SK-N-SH treated with all-trans-retinoic acid at 6 μM for 48 hours (cell line): ENCODE measurements at regions not wholly inside any gene's neighbourhood (a gene's known extent, or its start where the extent isn't known, plus 50 kb on each side); places are given as distances from the start of the nearest gene placed in this dataset.

Source experiments
- ATAC-seq: fragments of 200-7000 bp; cut with Tn5 transposase; 3 replicates; pipeline ENCODE4 v1.9.1; 2020; ENCODE audit warnings: mild to moderate bottlenecking, moderate library complexity
- ARNTL ChIP-seq: fragments of 450-650 bp; formaldehyde crosslinking; IDR thresholded peaks from 2 replicates; pipeline ENCODE4 v1.5.0; 2020; ENCODE audit warnings: low read depth, mild to moderate bottlenecking, moderate library complexity, borderline replicate concordance
- CREB5 ChIP-seq: fragments of 250-450 bp; sonication (Bioruptor Pico); IDR thresholded peaks from 2 replicates; pipeline ENCODE4 v1.5.1; 2020; ENCODE audit warnings: low read depth, mild to moderate bottlenecking, moderate library complexity
- CSDC2 ChIP-seq: fragments of 250-450 bp; sonication (Bioruptor Pico); IDR thresholded peaks from 2 replicates; pipeline ENCODE4 v1.5.0; 2020; ENCODE audit warnings: mild to moderate bottlenecking, moderate library complexity
- CSRNP3 ChIP-seq: fragments of 250-450 bp; sonication (Bioruptor Pico); IDR thresholded peaks from 2 replicates; pipeline ENCODE4 v1.5.1; 2021; ENCODE audit warnings: mild to moderate bottlenecking, moderate library complexity
- ESRRG ChIP-seq: fragments of 250-450 bp; sonication (Bioruptor Pico); IDR thresholded peaks from 2 replicates; pipeline ENCODE4 v1.6.1; 2021; ENCODE audit warnings: mild to moderate bottlenecking
- GLIS3 ChIP-seq: fragments of 250-450 bp; sonication (Bioruptor Pico); IDR thresholded peaks from 2 replicates; pipeline ENCODE4 v1.5.0; 2020; ENCODE audit warnings: mild to moderate bottlenecking, moderate library complexity
- ISL1 ChIP-seq: fragments of 250-450 bp; sonication (Bioruptor Pico); IDR thresholded peaks from 2 replicates; pipeline ENCODE4 v2.1.2; 2022; ENCODE audit warnings: mild to moderate bottlenecking, moderate library complexity
- OSR1 ChIP-seq: fragments of 250-450 bp; sonication (Bioruptor Pico); IDR thresholded peaks from 2 replicates; pipeline ENCODE4 v1.8.0; 2022; ENCODE audit warnings: moderate library complexity, mild to moderate bottlenecking, inconsistent platforms
- PATZ1 ChIP-seq: fragments of 250-450 bp; sonication (Bioruptor Pico); IDR thresholded peaks from 2 replicates; pipeline ENCODE4 v1.8.0; 2020; ENCODE audit warnings: mild to moderate bottlenecking, moderate library complexity, borderline replicate concordance
- POU6F1 ChIP-seq: fragments of 250-450 bp; sonication (Bioruptor Pico); IDR thresholded peaks from 2 replicates; pipeline ENCODE4 v1.8.0; 2021; ENCODE audit warnings: low read depth, mild to moderate bottlenecking, moderate library complexity, borderline replicate concordance
- PPARA ChIP-seq: fragments of 250-450 bp; sonication (Bioruptor Pico); IDR thresholded peaks from 2 replicates; pipeline ENCODE4 v1.5.0; 2020; ENCODE audit warnings: mild to moderate bottlenecking, borderline replicate concordance
- RARB ChIP-seq: fragments of 250-450 bp; sonication (Bioruptor Pico); IDR thresholded peaks from 2 replicates; pipeline ENCODE4 v1.8.0; 2021; ENCODE audit warnings: mild to moderate bottlenecking, moderate library complexity
- SNAI2 ChIP-seq: fragments of 250-450 bp; sonication (Bioruptor Pico); IDR thresholded peaks from 2 replicates; pipeline ENCODE4 v1.5.0; 2020; ENCODE audit warnings: mild to moderate bottlenecking, moderate library complexity
- TCF4 ChIP-seq: fragments of 250-450 bp; sonication (Bioruptor Pico); IDR thresholded peaks from 2 replicates; pipeline ENCODE4 v1.8.0; 2021; ENCODE audit warnings: mild to moderate bottlenecking, moderate library complexity, borderline replicate concordance
- TOX ChIP-seq: fragments of 250-450 bp; sonication (Bioruptor Pico); IDR thresholded peaks from 2 replicates; pipeline ENCODE4 v1.8.0; 2021; ENCODE audit warnings: mild to moderate bottlenecking, moderate library complexity, borderline replicate concordance
- TSHZ2 ChIP-seq: fragments of 250-450 bp; sonication (Bioruptor Pico); IDR thresholded peaks from 2 replicates; pipeline ENCODE4 v1.5.0; 2020; ENCODE audit warnings: mild to moderate bottlenecking, moderate library complexity
- ZC3H10 ChIP-seq: fragments of 250-450 bp; sonication (Bioruptor Pico); IDR thresholded peaks from 2 replicates; pipeline ENCODE4 v1.5.1; 2021; ENCODE audit warnings: mild to moderate bottlenecking, moderate library complexity
- ZFP3 ChIP-seq: fragments of 250-450 bp; sonication (Bioruptor Pico); IDR thresholded peaks from 2 replicates; pipeline ENCODE4 v1.5.0; 2020; ENCODE audit warnings: mild to moderate bottlenecking, moderate library complexity
- ZFP30 ChIP-seq: fragments of 450-650 bp; formaldehyde crosslinking; IDR thresholded peaks from 2 replicates; pipeline ENCODE4 v1.5.0; 2022; ENCODE audit warnings: mild to moderate bottlenecking, moderate library complexity
- ZNF565 ChIP-seq: fragments of 450-650 bp; formaldehyde crosslinking; conservative IDR thresholded peaks from 2 replicates; pipeline ENCODE4 v1.5.0; 2020; ENCODE audit warnings: low read depth, mild to moderate bottlenecking, moderate library complexity
- ZNF70 ChIP-seq: fragments of 450-650 bp; formaldehyde crosslinking; IDR thresholded peaks from 2 replicates; pipeline ENCODE4 v1.5.0; 2020; ENCODE audit warnings: mild to moderate bottlenecking, moderate library complexity
- ZNF8 ChIP-seq: fragments of 450-650 bp; formaldehyde crosslinking; IDR thresholded peaks from 2 replicates; pipeline ENCODE4 v1.5.0; 2020; ENCODE audit warnings: mild to moderate bottlenecking, moderate library complexity

- no peak for TF ChIP-seq POU6F1
Measured at GRCh38 chr4:12691168-12691567, 793.0 kb downstream of the RAB28 start (continued).

- TF ChIP-seq OSR1 (no peak), ARNTL (CRISPR knock-in tag) (no peak), TSHZ2 (CRISPR knock-in tag) (no peak), RARB (no peak), CSRNP3 (CRISPR knock-in tag) (no peak), ZC3H10 (CRISPR knock-in tag) (no peak)
- no peak for ATAC-seq
Measured at GRCh38 chr4:12689457-12689856, 794.7 kb downstream of the RAB28 start.

GRCh38 chr4:12679217-12679616 is 804.9 kb downstream of the RAB28 start:
- TF ChIP-seq ZNF70 (CRISPR knock-in tag) = no peak
- no peak for TF ChIP-seq TCF4 (CRISPR knock-in tag)
- TF ChIP-seq, all 23 proteins: peak for 0
- no peak for ATAC-seq

GRCh38 chr4:12674184-12674583 is 810.0 kb downstream of the RAB28 start:
- no peak for TF ChIP-seq CSRNP3 (CRISPR knock-in tag)
- no peak for TF ChIP-seq PPARA (CRISPR knock-in tag)
- TF ChIP-seq POU6F1 = no peak
- no peak for TF ChIP-seq ARNTL (CRISPR knock-in tag)
- TF ChIP-seq RARB = no peak
- TF ChIP-seq TSHZ2 (CRISPR knock-in tag) = no peak
- no peak for TF ChIP-seq SNAI2 (CRISPR knock-in tag)
- TF ChIP-seq ZFP30 (CRISPR knock-in tag) = no peak
- TF ChIP-seq GLIS3 (CRISPR knock-in tag) = no peak
- TF ChIP-seq ESRRG (CRISPR knock-in tag) = no peak
- no peak for TF ChIP-seq TOX (CRISPR knock-in tag)
- TF ChIP-seq ZC3H10 (CRISPR knock-in tag) = no peak
- no peak for TF ChIP-seq ZNF565 (CRISPR knock-in tag)
- no peak for TF ChIP-seq CSDC2 (CRISPR knock-in tag)
- TF ChIP-seq PATZ1 (CRISPR knock-in tag) = no peak
- TF ChIP-seq ZFP3 (CRISPR knock-in tag) = no peak
- no peak for TF ChIP-seq CREB5
- no peak for TF ChIP-seq ISL1 (CRISPR knock-in tag)
- no peak for TF ChIP-seq ZNF8 (CRISPR knock-in tag)
- TF ChIP-seq TCF4 (CRISPR knock-in tag) = no peak
- ATAC-seq = no peak
